ENCODE measurements at regions not wholly inside any gene's neighbourhood (a gene's known extent, or its start where the extent isn't known, plus 50 kb on each side); places are given as distances from the start of the nearest gene placed in this dataset.

DNA sequence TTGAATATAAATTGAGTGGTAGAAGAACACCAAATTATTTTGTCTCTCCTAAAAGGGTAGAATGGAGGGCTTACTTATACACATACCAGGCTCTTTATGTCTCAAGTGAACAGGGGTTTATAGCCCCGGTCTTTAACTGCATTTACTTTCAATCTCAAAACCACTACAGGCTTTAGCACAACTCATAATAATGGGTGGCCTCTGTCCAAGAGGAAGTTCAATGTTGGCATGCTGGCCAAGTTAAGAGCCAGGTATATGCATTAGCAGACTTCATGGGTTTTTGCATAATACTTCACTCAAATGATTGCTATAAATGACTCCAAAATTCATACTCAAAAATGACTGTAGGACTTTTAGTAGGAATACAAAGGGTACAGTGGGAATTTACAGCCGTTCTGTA, 118.5 kb upstream of the OTUD4 start:
- TF ChIP-seq, protein P1, sequence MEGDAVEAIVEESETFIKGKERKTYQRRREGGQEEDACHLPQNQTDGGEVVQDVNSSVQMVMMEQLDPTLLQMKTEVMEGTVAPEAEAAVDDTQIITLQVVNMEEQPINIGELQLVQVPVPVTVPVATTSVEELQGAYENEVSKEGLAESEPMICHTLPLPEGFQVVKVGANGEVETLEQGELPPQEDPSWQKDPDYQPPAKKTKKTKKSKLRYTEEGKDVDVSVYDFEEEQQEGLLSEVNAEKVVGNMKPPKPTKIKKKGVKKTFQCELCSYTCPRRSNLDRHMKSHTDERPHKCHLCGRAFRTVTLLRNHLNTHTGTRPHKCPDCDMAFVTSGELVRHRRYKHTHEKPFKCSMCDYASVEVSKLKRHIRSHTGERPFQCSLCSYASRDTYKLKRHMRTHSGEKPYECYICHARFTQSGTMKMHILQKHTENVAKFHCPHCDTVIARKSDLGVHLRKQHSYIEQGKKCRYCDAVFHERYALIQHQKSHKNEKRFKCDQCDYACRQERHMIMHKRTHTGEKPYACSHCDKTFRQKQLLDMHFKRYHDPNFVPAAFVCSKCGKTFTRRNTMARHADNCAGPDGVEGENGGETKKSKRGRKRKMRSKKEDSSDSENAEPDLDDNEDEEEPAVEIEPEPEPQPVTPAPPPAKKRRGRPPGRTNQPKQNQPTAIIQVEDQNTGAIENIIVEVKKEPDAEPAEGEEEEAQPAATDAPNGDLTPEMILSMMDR (IDR thresholded peaks at IDR 0.05), result no peak
- intact Hi-C loops (cut with DNase I, micrococcal nuclease), result no loop called here
- Histone ChIP-seq H3K9me3 (no peaks in the 10 kb centered on the region), H3K4me3 (no peak overlapping the region), H3K36me3 (ENCODE audit: low read depth) (no peaks in the 10 kb centered on the region), H3K4me1 (ENCODE audit: low read depth) (no peaks in the 10 kb centered on the region)
- ATAC-seq (peak; percentile 78), DNase-seq (peak in 1 of 3 donors; percentile 65)

DNA sequence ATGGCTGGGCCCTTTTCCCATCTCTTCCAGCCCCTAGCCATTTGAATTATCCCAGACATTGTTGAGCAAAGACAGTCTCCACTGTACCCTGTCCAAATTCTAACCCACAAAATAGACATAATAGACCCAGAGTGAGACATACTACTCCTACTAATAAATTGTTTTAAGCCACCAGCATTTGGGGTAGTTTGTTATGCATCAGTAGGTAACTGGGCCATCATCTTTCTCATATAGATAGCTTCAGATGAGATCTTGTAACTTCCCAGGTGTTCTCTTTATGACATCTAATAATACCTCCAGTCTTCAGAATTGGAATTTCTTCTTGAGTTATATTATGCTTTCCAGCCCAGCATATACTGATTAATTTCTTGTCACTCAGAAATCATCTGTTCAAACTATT, 117.2 kb upstream of the OTUD4 start:
- DNase-seq (no peak), ATAC-seq (no peak)
- intact Hi-C loops (cut with DNase I, micrococcal nuclease), result no loop called here
- Histone ChIP-seq H3K4me3 (no peak overlapping the region), H3K4me1 (ENCODE audit: low read depth) (no peaks in the 10 kb centered on the region), H3K9me3 (no peaks in the 10 kb centered on the region), H3K36me3 (ENCODE audit: low read depth) (no peaks in the 10 kb centered on the region)
- TF ChIP-seq, protein P1 (IDR thresholded peaks at IDR 0.05), result no peak

- H3K9me3 ChIP-seq, result no peaks in the 10 kb centered on the region
- intact Hi-C loops (cut with DNase I, micrococcal nuclease), result no loop called here
- no peaks in the 10 kb centered on the region for H3K36me3 ChIP-seq (ENCODE audit: low read depth)
- no peak overlapping the region for H3K4me3 ChIP-seq
- ATAC-seq, result no peak
- TF ChIP-seq, protein P1 (IDR thresholded peaks at IDR 0.05), result no peak
- no peaks in the 10 kb centered on the region for H3K4me1 ChIP-seq (ENCODE audit: low read depth)
- DNase-seq, result no peak
These were observed 115.2 kb upstream of the OTUD4 start for GRCh38 chr4:145295547-145295946.

DNA sequence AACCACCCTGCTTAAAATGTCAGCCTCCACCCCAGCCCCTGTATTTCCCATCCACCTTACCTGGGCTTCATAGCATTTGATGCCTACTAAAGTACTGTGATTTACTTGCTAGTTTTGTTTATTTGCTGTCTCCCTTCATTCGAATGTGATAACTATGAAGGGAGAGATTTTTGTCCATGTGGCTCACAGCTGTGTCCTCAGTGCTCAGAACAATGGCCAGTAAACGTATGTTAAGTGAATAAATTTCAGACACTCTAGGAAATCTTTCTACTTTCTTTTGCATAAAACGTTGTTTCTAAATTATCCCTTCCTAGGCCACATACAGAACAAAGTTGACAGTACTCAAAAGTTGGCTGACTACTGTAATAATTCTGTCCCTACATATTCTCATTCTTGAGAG, 114.7 kb upstream of the OTUD4 start:
- Histone ChIP-seq H3K36me3 (ENCODE audit: low read depth) (no peaks in the 10 kb centered on the region), H3K9me3 (no peaks in the 10 kb centered on the region), H3K4me1 (ENCODE audit: low read depth) (no peaks in the 10 kb centered on the region), H3K4me3 (no peak overlapping the region)
- DNase-seq, result no peak
- TF ChIP-seq, protein P1 (IDR thresholded peaks at IDR 0.05), result no peak
- ATAC-seq, result no peak
- intact Hi-C loops (cut with DNase I, micrococcal nuclease), result no loop called here

DNA sequence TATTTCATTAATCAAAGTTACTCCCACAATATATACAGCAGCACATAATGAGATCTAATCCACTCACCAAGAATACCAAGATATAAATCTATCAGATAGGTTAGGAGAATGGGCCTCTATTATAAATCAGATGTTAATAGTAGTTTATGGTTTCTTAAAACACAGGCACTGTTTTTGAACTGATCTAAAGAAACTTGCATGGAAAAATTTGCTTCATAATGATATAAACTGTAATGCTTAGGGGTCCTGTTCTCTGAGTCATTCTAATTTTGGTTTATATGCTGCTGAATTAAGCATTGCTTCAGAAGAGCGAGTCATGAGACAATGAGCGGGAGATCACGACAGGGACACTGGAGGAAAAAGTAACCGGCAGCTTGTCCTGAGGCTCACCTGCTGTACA, 113.3 kb upstream of the OTUD4 start:
- ATAC-seq, result no peak
- TF ChIP-seq, protein P1 (IDR thresholded peaks at IDR 0.05), result no peak

GRCh38 chr4:145290955-145291354, 110.6 kb upstream of the OTUD4 start:
- Histone ChIP-seq H3K4me1 (ENCODE audit: low read depth) (no peaks in the 10 kb centered on the region), H3K4me3 (no peak overlapping the region), H3K9me3 (no peaks in the 10 kb centered on the region), H3K36me3 (ENCODE audit: low read depth) (no peaks in the 10 kb centered on the region)
- intact Hi-C loops (cut with DNase I, micrococcal nuclease), result no loop called here
- no peak for DNase-seq
- no peak for ATAC-seq
- TF ChIP-seq, protein P1 (IDR thresholded peaks at IDR 0.05), result no peak

More for the DNA sequence above, 113.3 kb upstream of the OTUD4 start:
- Histone ChIP-seq H3K4me3 (no peak overlapping the region), H3K9me3 (no peaks in the 10 kb centered on the region), H3K36me3 (ENCODE audit: low read depth) (no peaks in the 10 kb centered on the region), H3K4me1 (ENCODE audit: low read depth) (no peaks in the 10 kb centered on the region)
- DNase-seq, result no peak
- intact Hi-C loops (cut with DNase I, micrococcal nuclease), result no loop called here
